ENCODE measurements at regions not wholly inside any gene's neighbourhood (a gene's known extent, or its start where the extent isn't known, plus 50 kb on each side); places are given as distances from the start of the nearest gene placed in this dataset.

- no peak overlapping the region for H3K4me3 Mint-ChIP-seq
- no peaks in the 10 kb centered on the region for H3K36me3 Mint-ChIP-seq
- H3K27me3 Mint-ChIP-seq: no peaks in the 10 kb centered on the region
- H3K4me1 Mint-ChIP-seq: no peaks in the 10 kb centered on the region
- no peaks in the 10 kb centered on the region for H3K9me3 Mint-ChIP-seq
- H3K27ac Mint-ChIP-seq: no peak overlapping the region
Observed at GRCh38 chrX:7789200-7789599, 53.8 kb upstream of the VCX start.

GRCh38 chrX:7788334-7788733 is 54.6 kb upstream of the VCX start:
- Mint-ChIP-seq H3K27me3 (no peaks in the 10 kb centered on the region), H3K9me3 (no peaks in the 10 kb centered on the region), H3K27ac (no peak overlapping the region), H3K4me1 (no peaks in the 10 kb centered on the region), H3K36me3 (no peaks in the 10 kb centered on the region), H3K4me3 (no peak overlapping the region)

GRCh38 chrX:7787714-7788113 is 55.3 kb upstream of the VCX start:
- Mint-ChIP-seq H3K27ac (no peak overlapping the region), H3K4me1 (no peaks in the 10 kb centered on the region), H3K27me3 (no peaks in the 10 kb centered on the region)

DNA sequence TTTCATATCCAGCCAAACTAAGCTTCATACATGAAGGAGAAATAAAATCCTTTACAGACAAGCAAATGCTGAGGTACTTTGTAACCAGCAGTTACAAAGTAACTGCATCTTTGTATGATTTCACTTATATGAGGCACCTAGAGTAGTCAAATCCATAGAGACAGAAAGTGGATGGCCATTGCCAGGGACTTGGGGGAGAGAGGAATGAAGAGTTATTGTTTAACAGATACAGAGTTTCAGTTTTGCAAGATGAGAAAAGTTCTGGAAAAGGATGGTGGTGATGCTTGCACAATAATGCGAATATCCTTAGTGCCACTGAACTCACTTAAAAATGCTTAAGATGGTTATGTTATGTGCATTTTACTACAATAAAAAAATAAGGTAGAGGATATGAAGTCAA is 58.4 kb upstream of the VCX start:
- no peaks in the 10 kb centered on the region for H3K36me3 Mint-ChIP-seq
- no peaks in the 10 kb centered on the region for H3K4me1 Mint-ChIP-seq
- no peak overlapping the region for H3K4me3 Mint-ChIP-seq
- no peak overlapping the region for H3K27ac Mint-ChIP-seq
- no peaks in the 10 kb centered on the region for H3K27me3 Mint-ChIP-seq
- H3K9me3 Mint-ChIP-seq: no peaks in the 10 kb centered on the region

More at GRCh38 chrX:7787714-7788113, 55.3 kb upstream of the VCX start:
- no peaks in the 10 kb centered on the region for H3K9me3 Mint-ChIP-seq
- H3K36me3 Mint-ChIP-seq: no peaks in the 10 kb centered on the region
- no peak overlapping the region for H3K4me3 Mint-ChIP-seq

DNA sequence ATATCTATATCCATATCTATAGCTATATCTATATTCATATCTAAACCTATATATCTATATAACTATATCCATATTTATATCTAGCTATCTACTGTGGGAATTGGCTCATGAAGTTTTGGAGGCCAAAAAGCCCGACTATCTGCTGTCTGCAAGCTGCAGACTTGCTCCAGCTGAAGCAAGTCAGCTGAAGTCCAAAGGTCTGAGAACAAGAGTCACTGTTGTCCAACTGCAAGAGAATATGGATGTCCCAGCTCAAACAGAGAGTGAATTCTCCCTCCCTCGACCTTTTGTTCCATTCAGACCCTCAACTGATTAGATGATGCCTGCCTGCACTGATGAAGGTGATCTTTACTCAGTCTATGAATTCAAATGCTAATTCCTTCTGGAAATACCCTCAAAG is 63.3 kb upstream of the VCX start:
- no peaks in the 10 kb centered on the region for H3K27me3 Mint-ChIP-seq
- no peaks in the 10 kb centered on the region for H3K4me1 Mint-ChIP-seq
- H3K9me3 Mint-ChIP-seq: no peaks in the 10 kb centered on the region
- no peak overlapping the region for H3K27ac Mint-ChIP-seq
- H3K4me3 Mint-ChIP-seq: no peak overlapping the region
- H3K36me3 Mint-ChIP-seq: no peaks in the 10 kb centered on the region

DNA sequence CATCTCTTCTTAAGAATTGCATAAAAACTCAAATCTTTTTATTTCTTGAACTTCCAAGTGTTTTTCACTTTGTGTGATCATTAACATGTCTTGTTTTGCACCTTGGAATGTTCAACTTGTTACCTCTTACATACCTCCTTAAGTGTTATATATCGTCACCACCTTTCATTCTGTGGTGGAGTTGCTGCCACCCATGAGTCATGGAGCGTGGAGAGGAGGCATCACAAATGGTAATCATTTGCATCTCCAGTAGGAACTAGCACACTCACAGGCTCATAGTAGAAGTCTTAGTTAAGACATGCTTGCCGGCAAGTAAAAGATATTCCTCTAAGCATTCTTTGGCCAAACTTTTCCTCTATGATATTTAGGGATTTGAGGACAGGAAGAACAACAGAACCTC is 67.0 kb upstream of the VCX start:
- Mint-ChIP-seq H3K9me3 (no peaks in the 10 kb centered on the region), H3K4me1 (no peaks in the 10 kb centered on the region), H3K4me3 (no peak overlapping the region), H3K36me3 (no peaks in the 10 kb centered on the region), H3K27ac (no peak overlapping the region), H3K27me3 (no peaks in the 10 kb centered on the region)

DNA sequence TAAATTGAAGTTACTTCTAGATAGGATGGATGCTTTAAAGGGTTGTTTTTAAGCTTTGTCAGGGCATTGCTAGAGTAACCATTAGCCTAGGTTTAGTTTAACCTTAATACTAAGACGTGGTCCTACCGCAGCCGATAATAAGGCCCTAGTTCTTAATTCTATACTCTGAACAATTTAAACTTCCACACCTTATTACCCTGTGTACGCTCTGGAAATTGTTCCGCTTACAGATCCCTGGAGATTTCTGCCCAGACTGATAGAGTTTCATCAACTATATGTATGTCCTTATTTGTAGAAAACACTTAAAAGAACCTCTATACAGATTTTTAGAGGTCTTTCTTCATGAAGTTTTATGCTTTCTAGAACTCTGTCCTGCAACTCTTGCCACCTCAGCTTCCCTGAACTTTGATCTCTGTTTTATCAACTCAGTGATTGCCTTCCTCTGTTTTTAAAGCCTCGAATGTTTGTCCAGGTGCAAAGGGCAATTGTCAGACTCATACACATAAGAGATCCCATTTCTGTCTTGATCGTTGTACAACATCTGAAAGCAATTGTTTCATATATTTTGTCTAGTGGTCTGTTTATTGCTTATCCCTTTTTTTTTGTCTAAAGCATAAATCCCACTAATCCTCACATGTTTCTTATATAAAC is 71.1 kb upstream of the VCX start:
- Mint-ChIP-seq H3K4me1 (no peaks in the 10 kb centered on the region), H3K27me3 (no peaks in the 10 kb centered on the region), H3K4me3 (no peak overlapping the region), H3K27ac (no peak overlapping the region), H3K9me3 (no peaks in the 10 kb centered on the region), H3K36me3 (no peaks in the 10 kb centered on the region)

DNA sequence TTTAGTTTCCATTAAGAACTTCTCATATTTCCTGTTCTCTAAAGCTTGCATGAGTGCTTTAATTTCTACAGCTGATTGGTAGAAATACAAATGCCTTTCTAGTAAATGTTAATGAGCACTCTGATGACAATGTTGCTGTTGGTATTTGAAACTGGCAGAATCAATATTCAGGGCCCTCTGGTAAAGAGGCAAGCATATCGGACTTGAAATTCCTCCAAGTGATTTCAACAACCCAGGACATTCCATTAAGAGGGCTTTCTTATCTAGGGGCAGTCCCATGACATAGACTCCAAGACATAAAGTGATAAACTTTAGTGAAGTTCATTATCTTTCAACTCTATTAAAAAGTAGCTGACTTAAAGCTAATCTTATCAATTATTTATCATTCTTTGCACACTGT is 83.1 kb upstream of the VCX start:
- H3K9me3 Mint-ChIP-seq: peaks cover 4% of the 10 kb centered on the region
- H3K4me3 Mint-ChIP-seq: no peak overlapping the region
- H3K27me3 Mint-ChIP-seq: no peaks in the 10 kb centered on the region
- no peak overlapping the region for H3K27ac Mint-ChIP-seq
- no peaks in the 10 kb centered on the region for H3K4me1 Mint-ChIP-seq
- no peaks in the 10 kb centered on the region for H3K36me3 Mint-ChIP-seq

DNA sequence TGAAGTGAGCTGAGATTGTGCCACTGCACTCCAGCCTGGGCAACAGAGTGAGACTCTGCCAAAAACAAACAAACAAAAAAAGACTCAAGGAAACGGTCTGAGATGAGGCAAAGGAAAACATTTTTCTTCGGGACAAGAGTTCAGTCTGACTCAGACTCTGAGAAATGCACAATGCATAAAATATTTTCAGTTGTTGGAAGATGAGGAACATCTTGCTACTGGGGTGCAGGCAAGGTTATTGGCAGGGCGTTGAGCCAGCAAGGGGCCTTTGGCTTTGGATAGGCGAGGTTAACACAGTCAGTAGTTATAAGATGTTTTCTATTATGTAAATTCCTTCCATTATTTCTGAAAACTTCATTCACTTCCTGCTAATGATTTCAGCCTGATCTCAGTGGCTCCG is 96.1 kb upstream of the VCX start:
- no peaks in the 10 kb centered on the region for H3K4me1 Mint-ChIP-seq
- H3K4me3 Mint-ChIP-seq: no peak overlapping the region
- no peaks in the 10 kb centered on the region for H3K36me3 Mint-ChIP-seq
- H3K27ac Mint-ChIP-seq: no peak overlapping the region
- no peaks in the 10 kb centered on the region for H3K27me3 Mint-ChIP-seq
- H3K9me3 Mint-ChIP-seq: no peaks in the 10 kb centered on the region

GRCh38 chrX:7730071-7730470 is 112.9 kb upstream of the VCX start:
- H3K27me3 Mint-ChIP-seq: no peaks in the 10 kb centered on the region
- H3K9me3 Mint-ChIP-seq: no peaks in the 10 kb centered on the region
- no peaks in the 10 kb centered on the region for H3K36me3 Mint-ChIP-seq
- H3K4me3 Mint-ChIP-seq: no peak overlapping the region
- no peaks in the 10 kb centered on the region for H3K4me1 Mint-ChIP-seq
- H3K27ac Mint-ChIP-seq: no peak overlapping the region

DNA sequence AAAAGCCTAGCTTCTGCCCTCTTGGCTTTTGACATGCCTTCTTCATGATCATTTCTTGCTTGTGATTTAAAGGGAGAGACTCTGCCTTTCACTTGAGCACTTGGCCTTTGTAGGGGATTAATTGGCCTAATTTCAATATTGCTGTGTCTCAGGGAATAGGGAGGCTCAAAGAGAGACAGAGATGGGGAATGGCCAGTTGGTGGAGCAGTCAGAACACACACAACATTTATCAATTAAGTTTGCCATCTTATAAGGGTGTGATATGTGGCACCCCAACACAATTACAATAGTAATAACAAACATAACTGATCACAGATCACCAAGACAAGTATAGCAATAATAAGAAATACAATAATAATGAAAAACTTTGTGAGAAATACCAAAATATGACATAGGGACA is 122.5 kb upstream of the VCX start:
- Mint-ChIP-seq H3K9me3 (no peaks in the 10 kb centered on the region), H3K4me3 (no peak overlapping the region), H3K36me3 (no peaks in the 10 kb centered on the region), H3K27ac (no peak overlapping the region), H3K4me1 (no peaks in the 10 kb centered on the region), H3K27me3 (no peaks in the 10 kb centered on the region)

DNA sequence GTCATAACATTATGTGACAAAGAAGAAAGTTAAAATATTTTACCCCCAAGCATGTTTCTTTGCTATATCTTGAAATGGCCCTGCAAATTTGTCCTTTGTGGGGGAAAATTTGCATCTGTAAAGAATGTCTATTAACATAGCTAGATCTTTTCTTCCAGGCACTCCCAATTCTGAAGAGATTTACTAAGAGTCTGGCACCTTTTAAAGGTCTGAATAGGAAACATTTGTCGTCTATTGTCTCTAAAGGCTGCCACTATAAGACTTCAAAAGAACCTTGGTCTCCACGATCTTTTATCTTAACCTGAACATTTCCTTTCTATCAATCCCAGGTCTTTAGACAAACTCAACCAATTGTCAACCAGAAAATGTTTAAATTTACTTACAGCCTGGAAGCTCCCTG is 128.6 kb upstream of the VCX start:
- Mint-ChIP-seq H3K36me3 (no peaks in the 10 kb centered on the region), H3K27me3 (no peaks in the 10 kb centered on the region), H3K4me3 (no peak overlapping the region), H3K4me1 (no peaks in the 10 kb centered on the region), H3K27ac (no peak overlapping the region), H3K9me3 (no peaks in the 10 kb centered on the region)

GRCh38 chrX:7711167-7711566 is 131.8 kb upstream of the VCX start:
- Mint-ChIP-seq H3K4me3 (no peak overlapping the region), H3K27me3 (no peaks in the 10 kb centered on the region), H3K9me3 (no peaks in the 10 kb centered on the region), H3K36me3 (no peaks in the 10 kb centered on the region), H3K4me1 (no peaks in the 10 kb centered on the region), H3K27ac (no peak overlapping the region)

- H3K9me3 Mint-ChIP-seq: no peaks in the 10 kb centered on the region
- no peak overlapping the region for H3K4me3 Mint-ChIP-seq
- no peaks in the 10 kb centered on the region for H3K4me1 Mint-ChIP-seq
- no peak overlapping the region for H3K27ac Mint-ChIP-seq
- H3K36me3 Mint-ChIP-seq: no peaks in the 10 kb centered on the region
- H3K27me3 Mint-ChIP-seq: no peaks in the 10 kb centered on the region
Observed at GRCh38 chrX:7709845-7710244, 133.1 kb upstream of the VCX start.

DNA sequence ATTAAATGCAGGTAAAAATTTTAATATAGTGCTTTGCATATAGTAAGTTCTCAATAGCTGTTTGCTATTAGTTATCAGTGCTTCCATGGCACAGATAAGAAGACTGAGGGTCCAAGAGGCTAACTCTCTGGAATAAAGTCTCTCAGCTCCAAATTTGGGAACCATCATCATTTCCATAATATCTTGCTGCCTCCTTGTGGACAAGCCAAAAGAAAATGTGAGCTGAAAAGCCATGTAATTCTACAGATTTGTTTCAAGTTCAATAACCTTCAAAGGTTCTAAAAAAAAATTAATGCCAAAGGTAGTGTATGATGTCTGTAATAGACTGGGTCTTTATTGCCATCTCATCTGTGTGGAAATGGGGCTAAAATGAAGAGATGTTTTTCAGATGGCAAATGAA is 136.9 kb upstream of the VCX start:
- H3K9me3 Mint-ChIP-seq: no peaks in the 10 kb centered on the region
- H3K27ac Mint-ChIP-seq: no peak overlapping the region
- no peaks in the 10 kb centered on the region for H3K27me3 Mint-ChIP-seq
- H3K36me3 Mint-ChIP-seq: no peaks in the 10 kb centered on the region
- no peaks in the 10 kb centered on the region for H3K4me1 Mint-ChIP-seq
- no peak overlapping the region for H3K4me3 Mint-ChIP-seq

DNA sequence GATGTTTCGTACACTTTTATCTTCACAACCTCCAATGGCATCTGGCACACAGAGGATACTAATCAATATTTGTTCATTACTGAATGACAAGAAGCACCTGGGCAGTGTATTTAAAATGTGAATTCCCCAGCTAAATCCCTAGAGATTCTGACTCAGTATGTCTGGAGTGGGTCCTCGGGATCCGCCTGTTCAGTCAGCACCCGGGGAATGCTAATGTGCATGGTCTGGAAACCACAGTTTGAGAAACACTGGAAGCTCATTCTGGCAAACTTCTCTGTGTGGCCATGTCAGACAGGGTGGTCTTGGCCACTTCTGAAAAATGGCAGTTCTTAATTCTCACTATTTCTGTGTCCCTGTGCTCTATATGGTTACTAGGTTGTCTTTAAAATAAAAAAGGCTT is 138.8 kb upstream of the VCX start:
- Mint-ChIP-seq H3K27me3 (no peaks in the 10 kb centered on the region), H3K36me3 (no peaks in the 10 kb centered on the region), H3K27ac (no peak overlapping the region), H3K9me3 (no peaks in the 10 kb centered on the region), H3K4me3 (no peak overlapping the region), H3K4me1 (no peaks in the 10 kb centered on the region)

- H3K27me3 Mint-ChIP-seq: no peaks in the 10 kb centered on the region
- H3K4me1 Mint-ChIP-seq: no peaks in the 10 kb centered on the region
- no peak overlapping the region for H3K4me3 Mint-ChIP-seq
- H3K9me3 Mint-ChIP-seq: no peaks in the 10 kb centered on the region
- H3K27ac Mint-ChIP-seq: no peak overlapping the region
- no peaks in the 10 kb centered on the region for H3K36me3 Mint-ChIP-seq
Observed at GRCh38 chrX:7698248-7698647, 144.7 kb upstream of the VCX start.

Measured in activated naive CD4-positive, alpha-beta T cell treated with anti-CD3 and anti-CD28 coated beads, Interleukin-2, amount 50 U/mL, for 24 hours (primary cell).